ENCODE measurements at regions not wholly inside any gene's neighbourhood (a gene's known extent, or its start where the extent isn't known, plus 50 kb on each side); places are given as distances from the start of the nearest gene placed in this dataset.
"Not testable (repeated sequence)": the region's sequence is repeated elsewhere in the genome, so short reads cannot be mapped to it uniquely, and the experiment has no call there.

- no peak for DNase-seq
Observed at GRCh38 chr9:103242486-103242885, 247.4 kb downstream of the CYLC2 start.

- no peak for DNase-seq
Observed at GRCh38 chr9:103243553-103243952, 248.4 kb downstream of the CYLC2 start.

GRCh38 chr9:103245369-103245768 lies 250.2 kb downstream of the CYLC2 start:
- no peak for DNase-seq

GRCh38 chr9:103261951-103262350 lies 266.8 kb downstream of the CYLC2 start:
- no peak for DNase-seq

GRCh38 chr9:103266064-103266463 lies 270.9 kb downstream of the CYLC2 start:
- no peak for DNase-seq

- no peak for DNase-seq
Observed at GRCh38 chr9:103277240-103277639, 282.1 kb downstream of the CYLC2 start.

GRCh38 chr9:103281126-103281525 lies 286.0 kb downstream of the CYLC2 start:
- no peak for DNase-seq

GRCh38 chr9:103287361-103287760 lies 292.2 kb downstream of the CYLC2 start:
- no peak for DNase-seq

- DNase-seq: no peak
Observed at GRCh38 chr9:103296189-103296588, 301.1 kb downstream of the CYLC2 start.

GRCh38 chr9:103301051-103301450 lies 305.9 kb downstream of the CYLC2 start:
- DNase-seq: no peak

GRCh38 chr9:103304797-103305196 lies 309.7 kb downstream of the CYLC2 start:
- DNase-seq: no peak

- no peak for DNase-seq
Observed at GRCh38 chr9:103319979-103320378, 324.8 kb downstream of the CYLC2 start.

- no peak for DNase-seq
Observed at GRCh38 chr9:103323699-103324098, 328.6 kb downstream of the CYLC2 start.

- DNase-seq: no peak
Observed at GRCh38 chr9:103335461-103335860, 340.3 kb downstream of the CYLC2 start.

- no peak for DNase-seq
Observed at GRCh38 chr9:103355000-103355399, 359.9 kb downstream of the CYLC2 start.

GRCh38 chr9:103357980-103358379 lies 362.8 kb downstream of the CYLC2 start:
- not testable (repeated sequence) for DNase-seq

GRCh38 chr9:103361906-103362305 lies 366.8 kb downstream of the CYLC2 start:
- no peak for DNase-seq

- no peak for DNase-seq
Observed at GRCh38 chr9:103362986-103363385, 367.9 kb downstream of the CYLC2 start.

- no peak for DNase-seq
Observed at GRCh38 chr9:103364753-103365152, 369.6 kb downstream of the CYLC2 start.

- DNase-seq: no peak
Observed at GRCh38 chr9:103371152-103371551, 376.0 kb downstream of the CYLC2 start.

GRCh38 chr9:103372828-103373227 lies 377.7 kb downstream of the CYLC2 start:
- DNase-seq: no peak

GRCh38 chr9:103377667-103378066 lies 382.5 kb downstream of the CYLC2 start:
- DNase-seq: no peak

GRCh38 chr9:103397868-103398600 lies 402.9 kb downstream of the CYLC2 start:
- DNase-seq: peak; percentile 19

GRCh38 chr9:103399535-103399934 lies 404.4 kb downstream of the CYLC2 start:
- no peak for DNase-seq

- DNase-seq: no peak
Observed at GRCh38 chr9:103407260-103407659, 412.1 kb downstream of the CYLC2 start.

Data from stimulated activated CD4-positive, alpha-beta T cell treated with anti-CD3 and anti-CD28 coated beads, Interleukin-1b, Interleukin-23, amount 100 ng/mL, for 48 hours (primary cell).